CD4-positive, alpha-beta T cell (primary cell): ENCODE measurements at regions not wholly inside any gene's neighbourhood (a gene's known extent, or its start where the extent isn't known, plus 50 kb on each side); places are given as distances from the start of the nearest gene placed in this dataset.

Source experiments
- ATAC-seq: fragments of 200-7000 bp; cut with Tn5 transposase; one replicate; pipeline ENCODE4 v1.10.0; 2022; ENCODE audit warnings: mild to moderate bottlenecking; ENCODE audit not compliant: poor library complexity
- CTCF ChIA-PET: fragments of 350-600 bp; sonication (Branson Sonifier 250); formaldehyde crosslinking; loops from one replicate; lab custom pipeline; 2021; ENCODE audit warnings: antibody characterized with exemption, inconsistent platforms; lab: Charles Lee
- POLR2A ChIA-PET: fragments of 350-600 bp; sonication (Branson Sonifier 250); formaldehyde crosslinking; loops from one replicate; lab custom pipeline; 2021; ENCODE audit warnings: antibody characterized with exemption, inconsistent platforms; lab: Charles Lee
- DNase-seq, 14 experiments: peaks; one replicate each; pipeline ENCODE4 v3.0.0-alpha.2; 2013 to 2020; ENCODE audit warnings: mixed read lengths in 2 of 14
- H3K27ac ChIP-seq, 2 donors: one replicate each; pipeline versions ENCODE4 v1.5.1 to v1.7.0; 2013; ENCODE audit warnings: low read length in 2 of 2, low read depth in 1 of 2, mild to moderate bottlenecking in 1 of 2
- H3K27me3 ChIP-seq, 2 experiments: 1 replicate in 1 of 2; 2 replicates in 1 of 2; pipeline versions ENCODE4 v1.6.1 to v1.7.0; 2013; ENCODE audit warnings: low read length in 2 of 2, control low read depth in 1 of 2, mild to moderate bottlenecking in 1 of 2, moderate library complexity in 1 of 2; ENCODE audit not compliant: insufficient read depth in 2 of 2, control insufficient read depth in 1 of 2
- H3K36me3 ChIP-seq: one replicate; pipeline ENCODE4 v1.6.1; 2013; ENCODE audit warnings: low read length, control low read depth; ENCODE audit not compliant: insufficient read depth
- H3K4me1 ChIP-seq: one replicate; pipeline ENCODE4 v1.6.1; 2013; ENCODE audit warnings: low read length, control low read depth; ENCODE audit not compliant: insufficient read depth
- H3K4me3 ChIP-seq: one replicate; pipeline ENCODE4 v1.5.1; 2013; ENCODE audit warnings: mild to moderate bottlenecking, low read length, moderate library complexity
- H3K9me3 ChIP-seq, 2 experiments: 1 replicate in 1 of 2; 2 replicates in 1 of 2; pipeline versions ENCODE4 v1.6.1 to v1.7.0; 2013; ENCODE audit warnings: low read length in 2 of 2, mild to moderate bottlenecking in 2 of 2, control low read depth in 1 of 2, moderate library complexity in 1 of 2; ENCODE audit not compliant: control insufficient read depth in 1 of 2, insufficient read depth in 1 of 2
- H3K27ac Mint-ChIP-seq: one replicate; pipeline ENCODE4 v1.8.0; 2020; ENCODE audit warnings: mixed read lengths
- H3K27me3 Mint-ChIP-seq: one replicate; pipeline ENCODE4 v1.8.0; 2021; ENCODE audit warnings: mixed read lengths
- H3K36me3 Mint-ChIP-seq: one replicate; pipeline ENCODE4 v1.8.0; 2021; ENCODE audit warnings: low read depth, mixed read lengths
- H3K4me1 Mint-ChIP-seq: one replicate; pipeline ENCODE4 v1.8.0; 2021; ENCODE audit warnings: low read depth, mixed read lengths
- H3K4me3 Mint-ChIP-seq: one replicate; pipeline ENCODE4 v1.8.0; 2020; ENCODE audit warnings: mild to moderate bottlenecking, mixed read lengths
- H3K9me3 Mint-ChIP-seq: one replicate; pipeline ENCODE4 v1.8.0; 2020; ENCODE audit warnings: mixed read lengths
- intact Hi-C, 2 experiments: fragments of 100-400 bp; cut with DNase I in 1 of 2; cut with micrococcal nuclease in 1 of 2; formaldehyde crosslinking; loops; one replicate each; pipeline versions ENCODE4 v1.15.1 to v1.9.0; 2023 to 2025; cut with DNase I, micrococcal nuclease
- TF ChIP-seq, protein P1 (sequence below): fragments of 200-600 bp; IDR thresholded peaks from one replicate; pipeline ENCODE4 v1.8.0; 2022; ENCODE audit warnings: antibody characterized with exemption, mild to moderate bottlenecking

DNA sequence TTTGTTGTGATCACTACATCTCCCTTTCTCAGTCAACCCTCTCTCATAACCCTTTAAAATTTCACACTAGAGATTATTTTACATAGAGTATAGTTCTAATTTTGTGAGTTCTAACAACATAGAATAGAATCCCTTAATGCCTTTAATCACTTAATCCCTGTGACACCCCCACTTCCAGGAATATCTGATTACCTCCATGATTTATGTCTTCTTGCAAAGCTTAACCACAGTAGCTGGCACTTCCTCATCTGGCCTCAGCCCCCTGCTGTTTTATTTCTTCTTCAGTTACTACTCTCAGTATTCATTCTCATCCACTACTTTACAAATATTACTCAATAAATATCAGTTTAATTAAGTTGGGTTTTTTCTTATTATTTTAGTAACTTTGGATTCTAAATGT is 340.9 kb downstream of the CENPC start:
- no peak overlapping the region for H3K27ac Mint-ChIP-seq
- POLR2A ChIA-PET: no interaction called here
- no peaks in the 10 kb centered on the region for H3K36me3 Mint-ChIP-seq

DNA sequence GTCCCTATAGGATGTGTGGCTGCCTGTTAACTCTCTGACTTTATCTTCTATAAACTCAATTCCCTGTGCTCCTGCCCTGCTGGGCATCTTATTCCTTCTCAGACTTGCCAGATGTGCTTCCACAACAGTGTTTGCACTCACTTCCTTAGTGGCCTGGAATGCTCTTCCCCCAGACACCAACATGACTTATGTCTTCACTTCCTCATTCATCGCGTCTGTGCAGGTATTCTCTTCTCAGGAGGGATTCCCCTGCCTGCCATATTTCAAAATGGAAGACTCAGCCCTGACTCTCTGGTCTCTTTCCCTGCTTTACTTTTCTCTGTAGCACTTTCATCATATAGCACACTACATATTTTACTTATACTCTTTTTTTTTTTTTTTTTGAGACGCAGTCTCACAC is 344.0 kb downstream of the CENPC start:
- intact Hi-C loops: no loop called here
- Mint-ChIP-seq H3K27ac (no peak overlapping the region), H3K4me1 (no peaks in the 10 kb centered on the region), H3K4me3 (no peak overlapping the region), H3K9me3 (no peaks in the 10 kb centered on the region), H3K36me3 (no peaks in the 10 kb centered on the region), H3K27me3 (no peaks in the 10 kb centered on the region)
- ChIA-PET CTCF (no interaction called here), POLR2A (no interaction called here)
- H3K27ac ChIP-seq: no peak overlapping the region
- no peaks in the 10 kb centered on the region for H3K36me3 ChIP-seq
- ATAC-seq (no peak), DNase-seq (no peak)
- H3K27me3 ChIP-seq: no peaks in the 10 kb centered on the region
- no peaks in the 10 kb centered on the region for H3K4me1 ChIP-seq
- peaks cover 0 to 3% of the 10 kb centered on the region in 2 experiments for H3K9me3 ChIP-seq
- H3K4me3 ChIP-seq: no peak overlapping the region
- TF ChIP-seq, protein P1, sequence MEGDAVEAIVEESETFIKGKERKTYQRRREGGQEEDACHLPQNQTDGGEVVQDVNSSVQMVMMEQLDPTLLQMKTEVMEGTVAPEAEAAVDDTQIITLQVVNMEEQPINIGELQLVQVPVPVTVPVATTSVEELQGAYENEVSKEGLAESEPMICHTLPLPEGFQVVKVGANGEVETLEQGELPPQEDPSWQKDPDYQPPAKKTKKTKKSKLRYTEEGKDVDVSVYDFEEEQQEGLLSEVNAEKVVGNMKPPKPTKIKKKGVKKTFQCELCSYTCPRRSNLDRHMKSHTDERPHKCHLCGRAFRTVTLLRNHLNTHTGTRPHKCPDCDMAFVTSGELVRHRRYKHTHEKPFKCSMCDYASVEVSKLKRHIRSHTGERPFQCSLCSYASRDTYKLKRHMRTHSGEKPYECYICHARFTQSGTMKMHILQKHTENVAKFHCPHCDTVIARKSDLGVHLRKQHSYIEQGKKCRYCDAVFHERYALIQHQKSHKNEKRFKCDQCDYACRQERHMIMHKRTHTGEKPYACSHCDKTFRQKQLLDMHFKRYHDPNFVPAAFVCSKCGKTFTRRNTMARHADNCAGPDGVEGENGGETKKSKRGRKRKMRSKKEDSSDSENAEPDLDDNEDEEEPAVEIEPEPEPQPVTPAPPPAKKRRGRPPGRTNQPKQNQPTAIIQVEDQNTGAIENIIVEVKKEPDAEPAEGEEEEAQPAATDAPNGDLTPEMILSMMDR: no peak

More for the DNA sequence above, 340.9 kb downstream of the CENPC start:
- Mint-ChIP-seq H3K9me3 (no peaks in the 10 kb centered on the region), H3K27me3 (peaks cover 4% of the 10 kb centered on the region), H3K4me1 (no peaks in the 10 kb centered on the region), H3K4me3 (no peak overlapping the region)
- CTCF ChIA-PET: no interaction called here
- H3K4me3 ChIP-seq: no peak overlapping the region
- no peaks in the 10 kb centered on the region for H3K9me3 ChIP-seq
- H3K36me3 ChIP-seq: no peaks in the 10 kb centered on the region
- H3K4me1 ChIP-seq: no peaks in the 10 kb centered on the region
- no peaks in the 10 kb centered on the region for H3K27me3 ChIP-seq
- intact Hi-C loops: no loop called here
- TF ChIP-seq, protein P1: no peak
- no peak for DNase-seq
- no peak for ATAC-seq
- no peak overlapping the region for H3K27ac ChIP-seq

DNA sequence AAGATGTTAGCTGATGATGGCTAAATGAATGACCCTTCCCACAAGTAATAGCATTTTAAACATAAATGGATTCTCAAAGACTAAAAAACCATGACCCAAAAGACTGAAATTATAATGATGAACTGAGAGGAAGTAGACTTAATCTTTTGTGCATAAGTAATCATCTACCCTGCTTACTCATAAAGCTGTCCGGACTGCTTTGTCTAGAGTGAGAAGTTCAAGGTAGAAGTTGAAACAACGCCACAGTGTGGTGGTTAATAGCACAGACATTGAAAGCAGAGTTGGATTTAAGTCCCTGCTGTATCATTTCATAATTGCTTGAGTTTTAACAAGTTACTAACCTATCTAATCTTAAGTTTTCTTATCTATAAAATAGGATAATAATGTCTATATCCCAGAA is 346.6 kb downstream of the CENPC start:
- ChIA-PET POLR2A (no interaction called here), CTCF (no interaction called here)

More for the DNA sequence above, 346.6 kb downstream of the CENPC start:
- TF ChIP-seq, protein P1: no peak
- DNase-seq: no peak
- H3K4me3 Mint-ChIP-seq: no peak overlapping the region
- H3K36me3 ChIP-seq: no peaks in the 10 kb centered on the region
- intact Hi-C loops: no loop called here
- H3K4me3 ChIP-seq: no peak overlapping the region
- no peak for ATAC-seq
- peaks cover 0 to 3% of the 10 kb centered on the region in 2 experiments for H3K9me3 ChIP-seq
- H3K27ac ChIP-seq: no peak overlapping the region
- no peaks in the 10 kb centered on the region for H3K27me3 Mint-ChIP-seq
- H3K4me1 Mint-ChIP-seq: no peaks in the 10 kb centered on the region
- H3K9me3 Mint-ChIP-seq: no peaks in the 10 kb centered on the region
- no peaks in the 10 kb centered on the region for H3K36me3 Mint-ChIP-seq
- no peak overlapping the region for H3K27ac Mint-ChIP-seq
- no peaks in the 10 kb centered on the region for H3K27me3 ChIP-seq
- H3K4me1 ChIP-seq: no peaks in the 10 kb centered on the region
